ENCODE measurements at regions not wholly inside any gene's neighbourhood (a gene's known extent, or its start where the extent isn't known, plus 50 kb on each side); places are given as distances from the start of the nearest gene placed in this dataset.
"Not testable (repeated sequence)": the region's sequence is repeated elsewhere in the genome, so short reads cannot be mapped to it uniquely, and the experiment has no call there.

DNA sequence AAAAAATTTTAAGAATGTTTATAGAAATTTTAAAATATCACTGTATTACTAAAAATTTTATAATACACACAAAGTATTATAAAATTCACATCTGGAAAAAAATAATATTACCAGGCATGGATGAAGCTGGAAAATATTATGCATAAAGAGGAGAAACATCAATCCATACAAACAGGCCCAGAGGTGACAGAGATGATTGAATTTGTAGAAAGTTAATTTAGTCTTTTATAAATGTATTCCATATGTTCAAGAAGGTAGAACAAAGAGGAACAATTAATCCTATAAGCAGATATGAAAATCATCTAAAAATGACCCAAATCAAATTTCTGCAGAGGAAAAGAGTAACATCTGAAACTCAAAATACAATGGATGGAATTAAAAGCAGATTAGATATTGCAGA lies 605.2 kb upstream of the CELF4 start:
- Histone ChIP-seq H3K9me3 (ENCODE audit: control insufficient read depth in 4 of 4, low read length in 3 of 4) (peaks cover 0 to 3% (median 0%) of the 10 kb centered on the region in 4 donors), H3K27ac (ENCODE audit: low read depth in 1 of 2, low read length in 2 of 2) (no peak overlapping the region), H3K4me1 (ENCODE audit: control insufficient read depth in 4 of 4, insufficient read depth in 4 of 4, low read length in 3 of 4) (no peaks in the 10 kb centered on the region), H3K36me3 (ENCODE audit: control insufficient read depth in 4 of 4, insufficient read depth in 3 of 4, low read depth in 1 of 4, low read length in 3 of 4) (no peaks in the 10 kb centered on the region), H3K27me3 (ENCODE audit: control insufficient read depth in 4 of 4, insufficient read depth in 4 of 4, low read length in 3 of 4) (no peaks in the 10 kb centered on the region), H3K9ac (ENCODE audit: low read depth in 1 of 2, low read length in 2 of 2) (no peak overlapping the region), H3K4me3 (ENCODE audit: low read depth in 1 of 3, low read length in 3 of 3) (no peak overlapping the region)
- no peak for DNase-seq (ENCODE audit: low spot score)
- TF ChIP-seq RAD21 (IDR thresholded peaks at IDR 0.05) (no peak), SP1 (IDR thresholded peaks at IDR 0.05) (no peak), FOXA2 (IDR thresholded peaks at IDR 0.05) (no peak), GABPA (IDR thresholded peaks at IDR 0.05 in 1 of 2, conservative IDR thresholded peaks at IDR 0.05 in 1 of 2) (no peak), YY1 (IDR thresholded peaks at IDR 0.05) (no peak), JUND (IDR thresholded peaks at IDR 0.05) (no peak)
- TF ChIP-seq, protein P1, sequence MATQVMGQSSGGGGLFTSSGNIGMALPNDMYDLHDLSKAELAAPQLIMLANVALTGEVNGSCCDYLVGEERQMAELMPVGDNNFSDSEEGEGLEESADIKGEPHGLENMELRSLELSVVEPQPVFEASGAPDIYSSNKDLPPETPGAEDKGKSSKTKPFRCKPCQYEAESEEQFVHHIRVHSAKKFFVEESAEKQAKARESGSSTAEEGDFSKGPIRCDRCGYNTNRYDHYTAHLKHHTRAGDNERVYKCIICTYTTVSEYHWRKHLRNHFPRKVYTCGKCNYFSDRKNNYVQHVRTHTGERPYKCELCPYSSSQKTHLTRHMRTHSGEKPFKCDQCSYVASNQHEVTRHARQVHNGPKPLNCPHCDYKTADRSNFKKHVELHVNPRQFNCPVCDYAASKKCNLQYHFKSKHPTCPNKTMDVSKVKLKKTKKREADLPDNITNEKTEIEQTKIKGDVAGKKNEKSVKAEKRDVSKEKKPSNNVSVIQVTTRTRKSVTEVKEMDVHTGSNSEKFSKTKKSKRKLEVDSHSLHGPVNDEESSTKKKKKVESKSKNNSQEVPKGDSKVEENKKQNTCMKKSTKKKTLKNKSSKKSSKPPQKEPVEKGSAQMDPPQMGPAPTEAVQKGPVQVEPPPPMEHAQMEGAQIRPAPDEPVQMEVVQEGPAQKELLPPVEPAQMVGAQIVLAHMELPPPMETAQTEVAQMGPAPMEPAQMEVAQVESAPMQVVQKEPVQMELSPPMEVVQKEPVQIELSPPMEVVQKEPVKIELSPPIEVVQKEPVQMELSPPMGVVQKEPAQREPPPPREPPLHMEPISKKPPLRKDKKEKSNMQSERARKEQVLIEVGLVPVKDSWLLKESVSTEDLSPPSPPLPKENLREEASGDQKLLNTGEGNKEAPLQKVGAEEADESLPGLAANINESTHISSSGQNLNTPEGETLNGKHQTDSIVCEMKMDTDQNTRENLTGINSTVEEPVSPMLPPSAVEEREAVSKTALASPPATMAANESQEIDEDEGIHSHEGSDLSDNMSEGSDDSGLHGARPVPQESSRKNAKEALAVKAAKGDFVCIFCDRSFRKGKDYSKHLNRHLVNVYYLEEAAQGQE (IDR thresholded peaks at IDR 0.05) = no peak

- 56% methylated on average over 2 of the region's 2 CpGs for WGBS
- H3K4me3 ChIP-seq (ENCODE audit: low read depth in 1 of 3, low read length in 3 of 3) = no peak overlapping the region
- no peaks in the 10 kb centered on the region for H3K36me3 ChIP-seq (ENCODE audit: control insufficient read depth in 4 of 4, insufficient read depth in 3 of 4, low read depth in 1 of 4, low read length in 3 of 4)
- H3K27ac ChIP-seq (ENCODE audit: low read depth in 1 of 2, low read length in 2 of 2) = no peak overlapping the region
- no peaks in the 10 kb centered on the region for H3K27me3 ChIP-seq (ENCODE audit: control insufficient read depth in 4 of 4, insufficient read depth in 4 of 4, low read length in 3 of 4)
- TF ChIP-seq SP1 (IDR thresholded peaks at IDR 0.05) = no peak
- TF ChIP-seq, protein P2, sequence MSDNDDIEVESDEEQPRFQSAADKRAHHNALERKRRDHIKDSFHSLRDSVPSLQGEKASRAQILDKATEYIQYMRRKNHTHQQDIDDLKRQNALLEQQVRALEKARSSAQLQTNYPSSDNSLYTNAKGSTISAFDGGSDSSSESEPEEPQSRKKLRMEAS (IDR thresholded peaks at IDR 0.05) = no peak
- no peak for TF ChIP-seq YY1 (IDR thresholded peaks at IDR 0.05)
- no peak for TF ChIP-seq FOXA2 (IDR thresholded peaks at IDR 0.05)
- no peak for TF ChIP-seq GABPA (IDR thresholded peaks at IDR 0.05 in 1 of 2, conservative IDR thresholded peaks at IDR 0.05 in 1 of 2)
- no peak for TF ChIP-seq EGR1 (IDR thresholded peaks at IDR 0.05; ENCODE audit: low read depth in 2 of 2)
- TF ChIP-seq RAD21 (IDR thresholded peaks at IDR 0.05) = no peak
- no peak overlapping the region for H3K9ac ChIP-seq (ENCODE audit: low read depth in 1 of 2, low read length in 2 of 2)
- DNase-seq (ENCODE audit: low spot score) = no peak
- peaks cover 0 to 3% (median 0%) of the 10 kb centered on the region in 4 donors for H3K9me3 ChIP-seq (ENCODE audit: control insufficient read depth in 4 of 4, low read length in 3 of 4)
- no peaks in the 10 kb centered on the region for H3K4me1 ChIP-seq (ENCODE audit: control insufficient read depth in 4 of 4, insufficient read depth in 4 of 4, low read length in 3 of 4)
Observed at GRCh38 chr18:38167623-38168022, 602.0 kb upstream of the CELF4 start.

DNA sequence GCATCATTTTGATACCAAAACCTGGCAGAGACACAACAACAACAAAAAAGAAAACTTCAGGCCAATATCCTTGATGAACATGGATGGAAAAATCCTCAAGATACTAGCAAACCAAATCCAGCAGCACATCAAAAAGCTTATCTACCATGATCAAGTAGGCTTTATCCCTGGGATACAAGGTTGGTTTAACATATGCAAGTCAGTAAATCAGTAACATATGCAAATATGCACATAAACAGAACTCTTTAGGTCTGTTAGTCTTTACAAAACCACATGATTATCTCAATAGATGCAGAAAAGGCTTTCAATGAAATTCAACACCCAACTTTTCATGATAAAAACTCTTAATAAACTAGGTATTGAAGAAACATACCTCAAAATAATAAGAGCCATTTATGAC lies 587.5 kb upstream of the CELF4 start:
- not testable (repeated sequence) for DNase-seq (ENCODE audit: low spot score); H3K9ac ChIP-seq (ENCODE audit: low read depth in 1 of 2, low read length in 2 of 2); H3K4me1 ChIP-seq (ENCODE audit: control insufficient read depth in 4 of 4, insufficient read depth in 4 of 4, low read length in 3 of 4); H3K27ac ChIP-seq (ENCODE audit: low read depth in 1 of 2, low read length in 2 of 2); H3K27me3 ChIP-seq (ENCODE audit: control insufficient read depth in 4 of 4, insufficient read depth in 4 of 4, low read length in 3 of 4); H3K4me3 ChIP-seq (ENCODE audit: low read depth in 1 of 3, low read length in 3 of 3); H3K9me3 ChIP-seq (ENCODE audit: control insufficient read depth in 4 of 4, low read length in 3 of 4); H3K36me3 ChIP-seq (ENCODE audit: control insufficient read depth in 4 of 4, insufficient read depth in 3 of 4, low read depth in 1 of 4, low read length in 3 of 4)

GRCh38 chr18:38116716-38117115 lies 551.1 kb upstream of the CELF4 start:
- Histone ChIP-seq H3K27me3 (ENCODE audit: control insufficient read depth in 4 of 4, insufficient read depth in 4 of 4, low read length in 3 of 4) (no peaks in the 10 kb centered on the region), H3K36me3 (ENCODE audit: control insufficient read depth in 4 of 4, insufficient read depth in 3 of 4, low read depth in 1 of 4, low read length in 3 of 4) (no peaks in the 10 kb centered on the region), H3K9me3 (ENCODE audit: control insufficient read depth in 4 of 4, low read length in 3 of 4) (no peaks in the 10 kb centered on the region), H3K9ac (ENCODE audit: low read depth in 1 of 2, low read length in 2 of 2) (no peak overlapping the region), H3K4me3 (ENCODE audit: low read depth in 1 of 3, low read length in 3 of 3) (no peak overlapping the region), H3K4me1 (ENCODE audit: control insufficient read depth in 4 of 4, insufficient read depth in 4 of 4, low read length in 3 of 4) (no peaks in the 10 kb centered on the region), H3K27ac (ENCODE audit: low read depth in 1 of 2, low read length in 2 of 2) (no peak overlapping the region)
- TF ChIP-seq, protein P3, sequence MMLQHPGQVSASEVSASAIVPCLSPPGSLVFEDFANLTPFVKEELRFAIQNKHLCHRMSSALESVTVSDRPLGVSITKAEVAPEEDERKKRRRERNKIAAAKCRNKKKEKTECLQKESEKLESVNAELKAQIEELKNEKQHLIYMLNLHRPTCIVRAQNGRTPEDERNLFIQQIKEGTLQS (IDR thresholded peaks at IDR 0.05) = no peak
- TF ChIP-seq NR2F2 (IDR thresholded peaks at IDR 0.05) = no peak
- 53% methylated on average over 3 of the region's 3 CpGs for WGBS
- no peak for DNase-seq (ENCODE audit: low spot score)

All from liver (tissue), 7 donors.